HEK293 (cell line): ENCODE measurements at regions not wholly inside any gene's neighbourhood (a gene's known extent, or its start where the extent isn't known, plus 50 kb on each side); places are given as distances from the start of the nearest gene placed in this dataset.

ENCODE experiments used
- CTCF ChIA-PET: fragments of 350-600 bp; formaldehyde crosslinking; extraction: SDS; loops from one replicate; lab custom pipeline; 2021; ENCODE audit warnings: antibody characterized with exemption; lab: Yijun Ruan, JAX
- POLR2A ChIA-PET: fragments of 300-600 bp; formaldehyde crosslinking; extraction: SDS; loops from one replicate; lab custom pipeline; 2020; ENCODE audit warnings: antibody characterized with exemption, inconsistent platforms; lab: Yijun Ruan, JAX
- H3K27ac ChIP-seq: fragments of 200-500 bp; sonication (Bioruptor generic); 2 replicates; pipeline ENCODE4 v1.5.1; 2014; ENCODE audit warnings: low read depth, low read length, control low read depth, inconsistent platforms; ENCODE audit errors: extremely low read depth
- H3K36me3 ChIP-seq, 2 experiments: fragments of 200-500 bp in 1 of 2; sonication (Bioruptor generic) in 1 of 2; 1 replicate in 1 of 2; 2 replicates in 1 of 2; pipeline ENCODE4 v1.5.1; 2014 to 2017; ENCODE audit warnings: inconsistent platforms in 2 of 2, low read length in 2 of 2; ENCODE audit not compliant: control insufficient read depth in 2 of 2, insufficient read depth in 1 of 2
- H3K4me1 ChIP-seq: fragments of 200-500 bp; sonication (Bioruptor generic); 2 replicates; pipeline ENCODE4 v1.5.1; 2014; ENCODE audit warnings: mild to moderate bottlenecking, low read length, inconsistent platforms; ENCODE audit not compliant: control insufficient read depth, insufficient read depth
- H3K4me3 ChIP-seq: 2 replicates; pipeline ENCODE4 v1.5.1; 2011; ENCODE audit warnings: low read depth, mild to moderate bottlenecking, control low read depth, low read length, moderate library complexity
- H3K9me3 ChIP-seq: fragments of 200-500 bp; sonication (Bioruptor generic); 2 replicates; pipeline ENCODE4 v1.5.1; 2014; ENCODE audit warnings: low read depth, low read length, inconsistent platforms; ENCODE audit not compliant: control insufficient read depth, insufficient read depth
- BCL11A ChIP-seq: fragments of 450-650 bp; formaldehyde crosslinking; IDR thresholded peaks from 2 replicates; pipeline ENCODE4 v1.5.1; 2016; ENCODE audit warnings: low read depth, missing biosample characterization, missing genetic modification characterization
- FEZF1 ChIP-seq: fragments of 450-650 bp; formaldehyde crosslinking; IDR thresholded peaks from 2 replicates; pipeline ENCODE4 v1.5.1; 2016; ENCODE audit warnings: missing biosample characterization, missing genetic modification characterization
- KLF16 ChIP-seq: fragments of 450-650 bp; formaldehyde crosslinking; IDR thresholded peaks from 2 replicates; pipeline ENCODE4 v1.5.1; 2017; ENCODE audit warnings: missing biosample characterization, missing genetic modification characterization
- KLF9 ChIP-seq: fragments of 450-650 bp; formaldehyde crosslinking; IDR thresholded peaks from 2 replicates; pipeline ENCODE4 v1.5.1; 2016; ENCODE audit warnings: missing biosample characterization, missing genetic modification characterization, low read depth
- SP2 ChIP-seq: fragments of 450-650 bp; formaldehyde crosslinking; IDR thresholded peaks from 2 replicates; pipeline ENCODE4 v1.5.1; 2016; ENCODE audit warnings: missing biosample characterization, missing genetic modification characterization
- TCF7L2 ChIP-seq: IDR thresholded peaks from 2 replicates; pipeline ENCODE4 v1.6.1; 2011; ENCODE audit warnings: low read depth, mild to moderate bottlenecking, inconsistent platforms, low read length, moderate library complexity, borderline replicate concordance
- ZBTB20 ChIP-seq: fragments of 450-650 bp; formaldehyde crosslinking; IDR thresholded peaks from 2 replicates; pipeline ENCODE4 v1.5.1; 2016; ENCODE audit warnings: missing biosample characterization, missing genetic modification characterization
- ZBTB21 ChIP-seq: fragments of 450-650 bp; formaldehyde crosslinking; IDR thresholded peaks from 2 replicates; pipeline ENCODE4 v1.5.1; 2017; ENCODE audit warnings: missing biosample characterization, missing genetic modification characterization
- ZNF121 ChIP-seq: fragments of 450-650 bp; formaldehyde crosslinking; IDR thresholded peaks from 2 replicates; pipeline ENCODE4 v1.5.1; 2016; ENCODE audit warnings: missing biosample characterization, missing genetic modification characterization
- ZNF354C ChIP-seq: fragments of 450-650 bp; formaldehyde crosslinking; IDR thresholded peaks from 2 replicates; pipeline ENCODE4 v1.5.1; 2016; ENCODE audit warnings: missing biosample characterization, missing genetic modification characterization, low read depth, borderline replicate concordance
- ZNF366 ChIP-seq: fragments of 450-650 bp; formaldehyde crosslinking; conservative IDR thresholded peaks from 2 replicates; pipeline ENCODE4 v1.5.1; 2016; ENCODE audit warnings: missing biosample characterization, missing genetic modification characterization
- ZNF404 ChIP-seq: fragments of 450-650 bp; formaldehyde crosslinking; IDR thresholded peaks from 2 replicates; pipeline ENCODE4 v1.5.1; 2017; ENCODE audit warnings: missing biosample characterization, missing genetic modification characterization
- ZNF514 ChIP-seq: fragments of 450-650 bp; formaldehyde crosslinking; IDR thresholded peaks from 2 replicates; pipeline ENCODE4 v1.5.1; 2016; ENCODE audit warnings: missing biosample characterization, missing genetic modification characterization
- ZNF549 ChIP-seq: fragments of 450-650 bp; IDR thresholded peaks from 2 replicates; pipeline ENCODE4 v1.5.1; 2018; ENCODE audit warnings: missing biosample characterization, missing genetic modification characterization, mild to moderate bottlenecking, inconsistent platforms, moderate library complexity
- ZNF629 ChIP-seq: fragments of 450-650 bp; formaldehyde crosslinking; IDR thresholded peaks from 2 replicates; pipeline ENCODE4 v1.5.1; 2017; ENCODE audit warnings: missing biosample characterization, missing genetic modification characterization
- ZNF785 ChIP-seq: fragments of 450-650 bp; formaldehyde crosslinking; IDR thresholded peaks from 2 replicates; pipeline ENCODE4 v1.5.1; 2016; ENCODE audit warnings: missing biosample characterization, missing genetic modification characterization
- ZNF830 ChIP-seq: fragments of 450-650 bp; IDR thresholded peaks from 2 replicates; pipeline ENCODE4 v1.5.0; 2018; ENCODE audit warnings: missing biosample characterization, missing genetic modification characterization, low read depth, mild to moderate bottlenecking, moderate library complexity
- ZSCAN23 ChIP-seq: fragments of 450-650 bp; formaldehyde crosslinking; IDR thresholded peaks from 2 replicates; pipeline ENCODE4 v1.5.1; 2016; ENCODE audit warnings: missing biosample characterization, missing genetic modification characterization
- TF ChIP-seq, protein P1 (sequence below): fragments of 450-650 bp; formaldehyde crosslinking; IDR thresholded peaks from 2 replicates; pipeline ENCODE4 v1.5.1; 2017; ENCODE audit warnings: missing biosample characterization, missing genetic modification characterization
- TF ChIP-seq, protein P2 (sequence below): fragments of 450-650 bp; formaldehyde crosslinking; IDR thresholded peaks from 2 replicates; pipeline ENCODE4 v1.5.1; 2016; ENCODE audit warnings: missing biosample characterization, missing genetic modification characterization
- TF ChIP-seq, protein P3 (sequence below): fragments of 450-650 bp; formaldehyde crosslinking; IDR thresholded peaks from 2 replicates; pipeline ENCODE4 v1.5.1; 2016; ENCODE audit warnings: missing biosample characterization, missing genetic modification characterization, borderline replicate concordance
- TF ChIP-seq, protein P4 (sequence below): fragments of 450-650 bp; formaldehyde crosslinking; IDR thresholded peaks from 2 replicates; pipeline ENCODE4 v1.5.1; 2016; ENCODE audit warnings: missing biosample characterization, missing genetic modification characterization
- TF ChIP-seq, protein P5 (sequence below): fragments of 450-650 bp; formaldehyde crosslinking; conservative IDR thresholded peaks from 2 replicates; pipeline ENCODE4 v1.5.1; 2016; ENCODE audit warnings: low read depth, missing biosample characterization, missing genetic modification characterization

DNA sequence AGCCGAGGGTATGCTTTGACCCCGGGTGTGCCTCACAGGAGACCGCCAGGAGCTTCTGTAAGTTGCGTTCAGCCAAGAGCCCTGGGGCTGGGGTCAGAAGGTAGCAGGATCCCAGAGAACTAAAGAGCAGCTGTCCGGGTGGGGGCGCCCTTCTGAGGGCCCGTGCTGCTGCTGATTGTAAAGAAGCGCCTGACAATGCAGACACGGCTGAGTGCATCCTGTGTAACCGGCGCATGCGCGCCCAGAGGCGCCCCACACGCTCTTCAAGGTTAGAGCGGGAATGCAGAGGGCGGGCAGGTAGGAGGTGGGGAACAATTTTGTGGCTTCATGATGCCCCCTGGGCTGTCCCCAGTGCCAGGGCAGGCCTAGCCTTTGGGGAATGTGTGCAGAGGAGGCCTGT is 210.2 kb upstream of the CTBP2 start:
- CTCF ChIA-PET = no interaction called here
- Histone ChIP-seq H3K4me3 (no peak overlapping the region), H3K9me3 (no peaks in the 10 kb centered on the region), H3K4me1 (no peaks in the 10 kb centered on the region), H3K27ac (no peak overlapping the region), H3K36me3 (no peaks in the 10 kb centered on the region)
- POLR2A ChIA-PET = no interaction called here
- TF ChIP-seq ZBTB21 (tag by site-specific recombination) (no peak), ZNF629 (no peak), ZNF121 (no peak), ZNF549 (no peak), ZBTB20 (tag by site-specific recombination) (no peak), ZNF366 (tag by site-specific recombination) (no peak), KLF9 (tag by site-specific recombination) (no peak)
- TF ChIP-seq, protein P1, sequence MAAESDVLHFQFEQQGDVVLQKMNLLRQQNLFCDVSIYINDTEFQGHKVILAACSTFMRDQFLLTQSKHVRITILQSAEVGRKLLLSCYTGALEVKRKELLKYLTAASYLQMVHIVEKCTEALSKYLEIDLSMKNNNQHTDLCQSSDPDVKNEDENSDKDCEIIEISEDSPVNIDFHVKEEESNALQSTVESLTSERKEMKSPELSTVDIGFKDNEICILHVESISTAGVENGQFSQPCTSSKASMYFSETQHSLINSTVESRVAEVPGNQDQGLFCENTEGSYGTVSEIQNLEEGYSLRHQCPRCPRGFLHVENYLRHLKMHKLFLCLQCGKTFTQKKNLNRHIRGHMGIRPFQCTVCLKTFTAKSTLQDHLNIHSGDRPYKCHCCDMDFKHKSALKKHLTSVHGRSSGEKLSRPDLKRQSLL (tag by site-specific recombination) = no peak
- TF ChIP-seq, all 188 proteins: peak for 0

DNA sequence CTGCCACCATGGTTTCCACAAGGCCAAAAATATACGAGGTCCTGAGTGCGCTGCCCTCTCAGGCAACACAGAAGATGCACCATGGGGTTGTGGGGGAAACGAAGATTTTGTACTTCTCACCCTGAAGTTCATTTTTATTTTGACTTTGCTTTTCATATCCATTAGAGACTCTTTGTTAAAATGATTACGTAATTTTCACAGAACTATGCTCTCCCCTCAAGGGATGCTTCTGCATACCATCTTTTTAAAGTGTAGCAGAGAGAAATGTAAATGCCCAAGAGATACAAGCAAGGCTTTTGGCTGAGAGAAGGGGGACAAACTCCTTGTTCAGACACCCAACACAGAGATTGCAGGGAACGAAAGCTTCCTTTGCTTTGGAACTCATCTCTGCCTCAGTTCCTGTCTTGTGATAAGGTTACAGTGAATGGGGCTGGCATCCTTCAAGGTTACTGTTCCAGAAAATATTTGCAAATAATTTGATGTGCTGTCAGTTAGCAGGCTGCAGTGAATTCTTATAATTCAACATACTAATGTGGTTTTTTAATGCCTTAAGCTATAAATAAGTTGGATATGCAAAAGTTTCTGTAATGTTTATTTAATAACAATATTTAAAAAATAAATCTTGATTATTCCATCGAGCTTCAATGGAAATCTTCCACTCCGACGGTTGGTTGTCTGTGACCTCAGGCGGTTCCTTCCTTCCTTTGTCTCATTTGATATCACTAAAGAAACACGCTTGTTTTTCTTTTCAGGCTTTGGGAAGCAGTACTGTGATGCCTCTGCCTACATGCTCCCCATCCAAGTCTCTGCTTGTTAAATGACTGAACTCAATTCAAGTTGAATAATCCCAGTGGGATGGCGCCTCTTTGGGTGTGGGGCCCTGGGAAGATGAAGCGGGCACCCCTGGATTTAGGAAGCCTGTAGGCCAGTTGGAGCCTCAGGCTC is 209.3 kb upstream of the CTBP2 start:
- no peaks in the 10 kb centered on the region for H3K36me3 ChIP-seq
- no peak overlapping the region for H3K27ac ChIP-seq
- no peaks in the 10 kb centered on the region; the same call in 1 of the 2 replicates for H3K9me3 ChIP-seq
- POLR2A ChIA-PET = no interaction called here
- no peaks in the 10 kb centered on the region for H3K4me1 ChIP-seq
- no peak overlapping the region for H3K4me3 ChIP-seq
- CTCF ChIA-PET = interaction anchor here (1.5 kb wide), 1 partner anchor 26 kb away, joined by 5 read pairs; no protein-coding TSS in a partner anchor
- TF ChIP-seq FEZF1 (tag by site-specific recombination) (no peak), ZNF404 (tag by site-specific recombination) (no peak), BCL11A (tag by site-specific recombination) (no peak), ZNF354C (tag by site-specific recombination) (no peak), ZNF830 (tag by site-specific recombination) (no peak), TCF7L2 (no peak), ZNF785 (tag by site-specific recombination) (no peak), ZSCAN23 (no peak), SP2 (tag by site-specific recombination) (no peak), KLF16 (tag by site-specific recombination) (no peak), ZNF514 (tag by site-specific recombination) (no peak)
- TF ChIP-seq, protein P2, sequence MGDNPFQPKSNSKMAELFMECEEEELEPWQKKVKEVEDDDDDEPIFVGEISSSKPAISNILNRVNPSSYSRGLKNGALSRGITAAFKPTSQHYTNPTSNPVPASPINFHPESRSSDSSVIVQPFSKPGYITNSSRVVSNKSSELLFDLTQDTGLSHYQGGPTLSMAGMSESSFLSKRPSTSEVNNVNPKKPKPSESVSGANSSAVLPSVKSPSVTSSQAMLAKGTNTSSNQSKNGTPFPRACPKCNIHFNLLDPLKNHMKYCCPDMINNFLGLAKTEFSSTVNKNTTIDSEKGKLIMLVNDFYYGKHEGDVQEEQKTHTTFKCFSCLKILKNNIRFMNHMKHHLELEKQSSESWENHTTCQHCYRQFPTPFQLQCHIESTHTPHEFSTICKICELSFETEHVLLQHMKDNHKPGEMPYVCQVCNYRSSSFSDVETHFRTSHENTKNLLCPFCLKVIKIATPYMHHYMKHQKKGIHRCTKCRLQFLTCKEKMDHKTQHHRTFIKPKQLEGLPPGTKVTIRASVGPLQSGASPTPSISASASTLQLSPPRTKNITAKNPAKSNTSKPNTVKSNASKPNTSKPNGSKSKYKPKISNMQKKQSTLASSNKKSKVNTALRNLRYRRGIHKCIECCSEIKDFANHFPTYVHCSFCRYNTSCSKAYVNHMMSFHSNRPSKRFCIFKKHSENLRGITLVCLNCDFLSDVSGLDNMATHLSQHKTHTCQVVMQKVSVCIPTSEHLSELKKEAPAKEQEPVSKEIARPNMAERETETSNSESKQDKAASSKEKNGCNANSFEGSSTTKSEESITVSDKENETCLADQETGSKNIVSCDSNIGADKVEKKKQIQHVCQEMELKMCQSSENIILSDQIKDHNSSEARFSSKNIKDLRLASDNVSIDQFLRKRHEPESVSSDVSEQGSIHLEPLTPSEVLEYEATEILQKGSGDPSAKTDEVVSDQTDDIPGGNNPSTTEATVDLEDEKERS (tag by site-specific recombination) = no peak
- TF ChIP-seq, protein P3, sequence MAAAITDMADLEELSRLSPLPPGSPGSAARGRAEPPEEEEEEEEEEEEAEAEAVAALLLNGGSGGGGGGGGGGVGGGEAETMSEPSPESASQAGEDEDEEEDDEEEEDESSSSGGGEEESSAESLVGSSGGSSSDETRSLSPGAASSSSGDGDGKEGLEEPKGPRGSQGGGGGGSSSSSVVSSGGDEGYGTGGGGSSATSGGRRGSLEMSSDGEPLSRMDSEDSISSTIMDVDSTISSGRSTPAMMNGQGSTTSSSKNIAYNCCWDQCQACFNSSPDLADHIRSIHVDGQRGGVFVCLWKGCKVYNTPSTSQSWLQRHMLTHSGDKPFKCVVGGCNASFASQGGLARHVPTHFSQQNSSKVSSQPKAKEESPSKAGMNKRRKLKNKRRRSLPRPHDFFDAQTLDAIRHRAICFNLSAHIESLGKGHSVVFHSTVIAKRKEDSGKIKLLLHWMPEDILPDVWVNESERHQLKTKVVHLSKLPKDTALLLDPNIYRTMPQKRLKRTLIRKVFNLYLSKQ (tag by site-specific recombination) = no peak
- TF ChIP-seq, protein P4, sequence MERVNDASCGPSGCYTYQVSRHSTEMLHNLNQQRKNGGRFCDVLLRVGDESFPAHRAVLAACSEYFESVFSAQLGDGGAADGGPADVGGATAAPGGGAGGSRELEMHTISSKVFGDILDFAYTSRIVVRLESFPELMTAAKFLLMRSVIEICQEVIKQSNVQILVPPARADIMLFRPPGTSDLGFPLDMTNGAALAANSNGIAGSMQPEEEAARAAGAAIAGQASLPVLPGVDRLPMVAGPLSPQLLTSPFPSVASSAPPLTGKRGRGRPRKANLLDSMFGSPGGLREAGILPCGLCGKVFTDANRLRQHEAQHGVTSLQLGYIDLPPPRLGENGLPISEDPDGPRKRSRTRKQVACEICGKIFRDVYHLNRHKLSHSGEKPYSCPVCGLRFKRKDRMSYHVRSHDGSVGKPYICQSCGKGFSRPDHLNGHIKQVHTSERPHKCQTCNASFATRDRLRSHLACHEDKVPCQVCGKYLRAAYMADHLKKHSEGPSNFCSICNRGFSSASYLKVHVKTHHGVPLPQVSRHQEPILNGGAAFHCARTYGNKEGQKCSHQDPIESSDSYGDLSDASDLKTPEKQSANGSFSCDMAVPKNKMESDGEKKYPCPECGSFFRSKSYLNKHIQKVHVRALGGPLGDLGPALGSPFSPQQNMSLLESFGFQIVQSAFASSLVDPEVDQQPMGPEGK (tag by site-specific recombination) = no peak
- TF ChIP-seq, protein P5, sequence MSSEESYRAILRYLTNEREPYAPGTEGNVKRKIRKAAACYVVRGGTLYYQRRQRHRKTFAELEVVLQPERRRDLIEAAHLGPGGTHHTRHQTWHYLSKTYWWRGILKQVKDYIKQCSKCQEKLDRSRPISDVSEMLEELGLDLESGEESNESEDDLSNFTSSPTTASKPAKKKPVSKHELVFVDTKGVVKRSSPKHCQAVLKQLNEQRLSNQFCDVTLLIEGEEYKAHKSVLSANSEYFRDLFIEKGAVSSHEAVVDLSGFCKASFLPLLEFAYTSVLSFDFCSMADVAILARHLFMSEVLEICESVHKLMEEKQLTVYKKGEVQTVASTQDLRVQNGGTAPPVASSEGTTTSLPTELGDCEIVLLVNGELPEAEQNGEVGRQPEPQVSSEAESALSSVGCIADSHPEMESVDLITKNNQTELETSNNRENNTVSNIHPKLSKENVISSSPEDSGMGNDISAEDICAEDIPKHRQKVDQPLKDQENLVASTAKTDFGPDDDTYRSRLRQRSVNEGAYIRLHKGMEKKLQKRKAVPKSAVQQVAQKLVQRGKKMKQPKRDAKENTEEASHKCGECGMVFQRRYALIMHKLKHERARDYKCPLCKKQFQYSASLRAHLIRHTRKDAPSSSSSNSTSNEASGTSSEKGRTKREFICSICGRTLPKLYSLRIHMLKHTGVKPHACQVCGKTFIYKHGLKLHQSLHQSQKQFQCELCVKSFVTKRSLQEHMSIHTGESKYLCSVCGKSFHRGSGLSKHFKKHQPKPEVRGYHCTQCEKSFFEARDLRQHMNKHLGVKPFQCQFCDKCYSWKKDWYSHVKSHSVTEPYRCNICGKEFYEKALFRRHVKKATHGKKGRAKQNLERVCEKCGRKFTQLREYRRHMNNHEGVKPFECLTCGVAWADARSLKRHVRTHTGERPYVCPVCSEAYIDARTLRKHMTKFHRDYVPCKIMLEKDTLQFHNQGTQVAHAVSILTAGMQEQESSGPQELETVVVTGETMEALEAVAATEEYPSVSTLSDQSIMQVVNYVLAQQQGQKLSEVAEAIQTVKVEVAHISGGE = no peak
